K562 (cell line): ENCODE measurements at regions not wholly inside any gene's neighbourhood (a gene's known extent, or its start where the extent isn't known, plus 50 kb on each side); places are given as distances from the start of the nearest gene placed in this dataset.

ENCODE experiments used
- ATAC-seq: fragments of 200-7000 bp; cut with Tn5 transposase; 3 replicates; pipeline ENCODE4 v1.9.1; 2020; ENCODE audit warnings: moderate library complexity
- BruUV-seq: library from RNA; stranded (reverse); fragments of 400-500 nt; replicated peaks from 2 replicates; lab custom pipeline; 2021; lab: Mats Ljungman, UMichigan
- CTCF ChIA-PET: fragments of 300-600 bp; formaldehyde crosslinking; extraction: SDS; loops from one replicate; lab custom pipeline; 2021; ENCODE audit warnings: low intra/inter-chr PET ratio; lab: Yijun Ruan, JAX
- POLR2A ChIA-PET: fragments of 300-600, 350-650 bp; sonication (Branson Sonifier 250); formaldehyde crosslinking; extraction: SDS; loops from one replicate; lab custom pipeline; 2021; ENCODE audit warnings: antibody characterized with exemption, inconsistent platforms; lab: Yijun Ruan, JAX
- DNase-seq, 4 experiments: peaks; one replicate each; pipeline versions ENCODE4 v3.0.0 to v3.0.0-alpha.2; 2011 to 2018; ENCODE audit warnings: low spot score in 3 of 4, mixed read lengths in 3 of 4; ENCODE audit errors: extremely low read depth in 1 of 4
- FAIRE-seq: peaks from 2 replicates; lab custom pipeline; 2011; peaks lifted over from hg19 to GRCh38; lab: Jason Lieb, UNC
- H2AFZ ChIP-seq: 2 replicates; pipeline ENCODE4 v1.6.0; 2011; ENCODE audit warnings: low read depth, low read length, control low read depth, inconsistent platforms
- H3K27ac ChIP-seq: fragments of 200-600 bp; 3 replicates; pipeline ENCODE4 v1.8.0; 2011; ENCODE audit warnings: low read depth, mild to moderate bottlenecking, control low read depth, inconsistent platforms, low read length, moderate library complexity, mixed read lengths; ENCODE audit errors: extremely low read depth
- H3K27me3 ChIP-seq, 2 experiments: fragments of 300-600 bp in 1 of 2; 2 replicates in 1 of 2; 3 replicates in 1 of 2; pipeline versions ENCODE4 v1.6.0 to v1.8.0; 2011; ENCODE audit warnings: inconsistent platforms in 2 of 2, low read length in 2 of 2, mild to moderate bottlenecking in 1 of 2, mixed read lengths in 1 of 2, moderate library complexity in 1 of 2; ENCODE audit not compliant: control insufficient read depth in 2 of 2, insufficient read depth in 2 of 2
- H3K36me3 ChIP-seq: fragments of 300-600 bp; 3 replicates; pipeline ENCODE4 v1.8.0; 2011; ENCODE audit warnings: mild to moderate bottlenecking, low read length, inconsistent platforms; ENCODE audit not compliant: control insufficient read depth, insufficient read depth
- H3K4me1 ChIP-seq, 2 experiments: fragments of 200-600 bp in 1 of 2; replicated peaks in 1 of 2; 2 replicates in 1 of 2; 3 replicates in 1 of 2; pipeline versions ENCODE4 v1.5.1 to v1.8.0; 2011; ENCODE audit warnings: inconsistent platforms in 2 of 2, low read length in 2 of 2, mild to moderate bottlenecking in 1 of 2, mixed read lengths in 1 of 2, moderate library complexity in 1 of 2; ENCODE audit not compliant: control insufficient read depth in 2 of 2, insufficient read depth in 2 of 2
- H3K4me2 ChIP-seq: 2 replicates; pipeline ENCODE4 v1.6.1; 2011; ENCODE audit warnings: low read length, control low read depth, inconsistent platforms, mixed read lengths; ENCODE audit not compliant: insufficient read depth
- H3K4me3 ChIP-seq: fragments of 200-600 bp; sonication (generic), shearing (Covaris generic); 2 replicates; pipeline ENCODE4 v1.5.1; 2016; ENCODE audit warnings: control low read depth, inconsistent platforms
- H3K79me2 ChIP-seq: fragments of 200-600 bp; 3 replicates; pipeline ENCODE4 v1.8.0; 2011; ENCODE audit warnings: low read length, inconsistent platforms; ENCODE audit not compliant: control insufficient read depth, insufficient read depth
- H3K9ac ChIP-seq, 2 experiments: 2 replicates each; pipeline versions ENCODE4 v1.6.0 to v1.6.1; 2011; ENCODE audit warnings: low read depth in 2 of 2, low read length in 2 of 2, control low read depth in 1 of 2, inconsistent platforms in 1 of 2, mild to moderate bottlenecking in 1 of 2, mixed read lengths in 1 of 2; ENCODE audit not compliant: insufficient read depth in 1 of 2
- H3K9me1 ChIP-seq: one replicate; pipeline ENCODE4 v1.6.0; 2011; ENCODE audit warnings: inconsistent platforms, mild to moderate bottlenecking, low read length, moderate library complexity; ENCODE audit not compliant: control insufficient read depth, insufficient read depth
- H3K9me3 ChIP-seq: replicated peaks from 2 replicates; pipeline ENCODE4 v1.5.1; 2011; ENCODE audit warnings: low read depth, low read length, inconsistent platforms; ENCODE audit not compliant: control insufficient read depth, insufficient read depth
- H4K20me1 ChIP-seq: replicated peaks from 2 replicates; pipeline ENCODE4 v1.6.1; 2011; ENCODE audit warnings: low read length, inconsistent platforms, mixed read lengths; ENCODE audit not compliant: control insufficient read depth, insufficient read depth
- ARNT ChIP-seq, 2 experiments: fragments of 450-650 bp; IDR thresholded peaks; 2 replicates each; pipeline ENCODE4 v1.6.1; 2016; ENCODE audit warnings: mild to moderate bottlenecking in 1 of 2
- CEBPB ChIP-seq: fragments of 450-650 bp; IDR thresholded peaks from 2 replicates; pipeline ENCODE4 v1.6.1; 2016; ENCODE audit warnings: missing genetic modification characterization, missing compliant biosample characterization
- DPF2 ChIP-seq: fragments of 450-650 bp; IDR thresholded peaks from 2 replicates; pipeline ENCODE4 v1.6.1; 2016
- FOXA1 ChIP-seq: fragments of 450-650 bp; IDR thresholded peaks from 2 replicates; pipeline ENCODE4 v1.6.1; 2016; ENCODE audit warnings: mild to moderate bottlenecking, borderline replicate concordance
- ILK ChIP-seq: fragments of 450-650 bp; IDR thresholded peaks from 2 replicates; pipeline ENCODE4 v1.6.1; 2016; ENCODE audit warnings: missing genetic modification characterization, low read depth, mild to moderate bottlenecking, missing compliant biosample characterization, moderate library complexity, borderline replicate concordance
- NR2C1 ChIP-seq, 2 experiments: fragments of 450-650 bp; IDR thresholded peaks; 2 replicates each; pipeline ENCODE4 v1.6.1; 2017; ENCODE audit warnings: mild to moderate bottlenecking in 2 of 2, antibody characterized with exemption in 1 of 2, inconsistent platforms in 1 of 2, missing compliant biosample characterization in 1 of 2, missing genetic modification characterization in 1 of 2
- RBBP5 ChIP-seq: fragments of 200-600 bp; sonication (generic); IDR thresholded peaks from 2 replicates; pipeline ENCODE4 v1.6.1; 2012; ENCODE audit warnings: borderline replicate concordance, mild to moderate bottlenecking, low read length, control low read depth, inconsistent platforms; ENCODE audit not compliant: insufficient read depth, poor library complexity, severe bottlenecking
- TSC22D4 ChIP-seq: fragments of 450-650 bp; IDR thresholded peaks from 2 replicates; pipeline ENCODE4 v1.6.1; 2016; ENCODE audit warnings: missing genetic modification characterization, missing biosample characterization, control low read depth
- XRCC5 ChIP-seq: fragments of 200-400 bp; formaldehyde crosslinking; IDR thresholded peaks from 2 replicates; pipeline ENCODE4 v1.6.1; 2017; ENCODE audit warnings: low read depth, mild to moderate bottlenecking, low read length
- ZNF124 ChIP-seq: sonication (generic); formaldehyde crosslinking; IDR thresholded peaks from 2 replicates; pipeline ENCODE4 v1.8.1; 2022; ENCODE audit warnings: missing genetic modification reagents
- ZNF232 ChIP-seq: sonication (generic); formaldehyde crosslinking; IDR thresholded peaks from 2 replicates; pipeline ENCODE4 v1.8.0; 2022; ENCODE audit warnings: mild to moderate bottlenecking, missing genetic modification reagents
- ZNF707 ChIP-seq: fragments of 250-450 bp; sonication (Bioruptor Pico); conservative IDR thresholded peaks from 2 replicates; pipeline ENCODE4 v1.8.0; 2022; ENCODE audit warnings: inconsistent platforms, mild to moderate bottlenecking, moderate library complexity
- WGBS: fragments of 100-300 bp; shearing (Covaris generic); methylation state at CpG from one replicate; pipeline ENCODE4 v1.1.6; 2016; ENCODE audit warnings: low coverage, mixed read lengths; ENCODE audit not compliant: insufficient coverage; ENCODE audit errors: missing lambda C conversion rate; 5-methylcytosine and 5-hydroxymethylcytosine counted together
- in situ Hi-C: fragments of 300-500 bp; cut with MboI; formaldehyde crosslinking; loops from 4 replicates; pipeline ENCODE4 v1.15.0; 2018; ENCODE audit warnings: inconsistent platforms, mixed read lengths
- intact Hi-C: fragments of 100-400 bp; cut with micrococcal nuclease; formaldehyde crosslinking; loops from 2 replicates; pipeline ENCODE4 v1.14.2; 2022
- TF ChIP-seq, protein P1 (sequence below): sonication (generic); formaldehyde crosslinking; IDR thresholded peaks from 2 replicates; pipeline ENCODE4 v1.8.1; 2023; ENCODE audit warnings: mild to moderate bottlenecking, missing genetic modification reagents
- TF ChIP-seq, protein P2 (sequence below): IDR thresholded peaks from 3 replicates; pipeline ENCODE4 v1.6.1; 2011; ENCODE audit warnings: borderline replicate concordance, mild to moderate bottlenecking; ENCODE audit not compliant: insufficient read length, insufficient read depth

DNA sequence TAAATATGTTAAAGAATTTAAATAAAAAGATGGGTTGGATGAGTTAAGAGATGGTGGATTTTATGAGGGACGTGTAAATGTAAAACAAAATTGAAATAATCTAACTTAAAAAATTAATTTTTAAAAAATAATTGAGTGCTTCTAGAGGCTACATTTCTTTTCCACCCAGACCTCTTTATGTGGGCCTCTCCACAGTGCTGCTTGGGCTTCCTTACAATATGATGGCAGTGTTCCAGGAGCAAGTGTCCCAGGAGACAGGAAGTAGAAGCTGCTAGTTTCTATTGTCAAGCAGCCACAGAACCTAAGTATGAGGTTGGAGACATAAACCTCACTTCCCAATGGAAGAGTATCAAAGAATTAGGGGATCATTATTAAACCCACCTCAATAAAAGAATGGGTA, 205.7 kb upstream of the CPHXL start:
- in situ Hi-C loops: no loop called here
- POLR2A ChIA-PET: no interaction called here

DNA sequence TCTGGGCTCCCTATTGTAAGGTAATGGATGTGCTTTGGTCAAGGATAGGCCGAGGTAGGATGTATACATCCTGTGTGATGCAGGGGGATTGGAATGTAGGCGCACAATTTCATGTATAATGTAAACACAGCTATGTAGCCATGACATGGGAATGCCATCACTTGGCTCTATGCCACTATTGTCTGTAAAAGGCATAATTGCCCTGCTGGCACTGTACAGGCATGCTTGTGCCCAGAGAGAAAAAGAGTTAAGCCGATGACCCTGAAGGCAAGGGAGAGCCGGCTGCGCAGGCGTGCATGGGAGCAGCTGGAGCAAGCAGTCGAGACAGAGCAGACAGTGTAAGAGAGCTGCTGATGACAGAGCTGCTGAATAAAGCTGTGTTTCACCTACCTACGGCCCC, 212.5 kb upstream of the CPHXL start:
- no peaks in the 10 kb centered on the region for H3K9me3 ChIP-seq
- POLR2A ChIA-PET: no interaction called here
- H4K20me1 ChIP-seq: no peaks in the 10 kb centered on the region
- no peak for ATAC-seq
- H3K27me3 ChIP-seq: no peaks in the 10 kb centered on the region
- WGBS: 1% methylated on average over 7 of the region's 8 CpGs
- in situ Hi-C loops (no loop called here), intact Hi-C loops (no loop called here)
- H3K27ac ChIP-seq: no peak overlapping the region
- H3K4me3 ChIP-seq: no peak overlapping the region
- no peak overlapping the region for H3K4me2 ChIP-seq
- no TSS peak for BruUV-seq
- CTCF ChIA-PET: no interaction called here
- H3K36me3 ChIP-seq: no peaks in the 10 kb centered on the region
- no peak for DNase-seq
- no peak overlapping the region for H2AFZ ChIP-seq
- no peaks in the 10 kb centered on the region for H3K9me1 ChIP-seq
- FAIRE-seq: no peak
- H3K79me2 ChIP-seq: no peaks in the 10 kb centered on the region
- no peak for TF ChIP-seq ARNT (IDR thresholded peaks at IDR 0.05)
- TF ChIP-seq, protein P1, sequence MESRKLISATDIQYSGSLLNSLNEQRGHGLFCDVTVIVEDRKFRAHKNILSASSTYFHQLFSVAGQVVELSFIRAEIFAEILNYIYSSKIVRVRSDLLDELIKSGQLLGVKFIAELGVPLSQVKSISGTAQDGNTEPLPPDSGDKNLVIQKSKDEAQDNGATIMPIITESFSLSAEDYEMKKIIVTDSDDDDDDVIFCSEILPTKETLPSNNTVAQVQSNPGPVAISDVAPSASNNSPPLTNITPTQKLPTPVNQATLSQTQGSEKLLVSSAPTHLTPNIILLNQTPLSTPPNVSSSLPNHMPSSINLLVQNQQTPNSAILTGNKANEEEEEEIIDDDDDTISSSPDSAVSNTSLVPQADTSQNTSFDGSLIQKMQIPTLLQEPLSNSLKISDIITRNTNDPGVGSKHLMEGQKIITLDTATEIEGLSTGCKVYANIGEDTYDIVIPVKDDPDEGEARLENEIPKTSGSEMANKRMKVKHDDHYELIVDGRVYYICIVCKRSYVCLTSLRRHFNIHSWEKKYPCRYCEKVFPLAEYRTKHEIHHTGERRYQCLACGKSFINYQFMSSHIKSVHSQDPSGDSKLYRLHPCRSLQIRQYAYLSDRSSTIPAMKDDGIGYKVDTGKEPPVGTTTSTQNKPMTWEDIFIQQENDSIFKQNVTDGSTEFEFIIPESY (CRISPR knock-in tag): no peak
- TF ChIP-seq DPF2: no peak
- no peaks in the 10 kb centered on the region for H3K4me1 ChIP-seq
- H3K9ac ChIP-seq: no peak overlapping the region

More for the DNA sequence above, 205.7 kb upstream of the CPHXL start:
- no peak overlapping the region for H2AFZ ChIP-seq
- no peaks in the 10 kb centered on the region for H3K27me3 ChIP-seq
- 0% methylated on average over 1 of the region's 1 CpG for WGBS
- H3K4me3 ChIP-seq: no peak overlapping the region
- TF ChIP-seq, protein P2, sequence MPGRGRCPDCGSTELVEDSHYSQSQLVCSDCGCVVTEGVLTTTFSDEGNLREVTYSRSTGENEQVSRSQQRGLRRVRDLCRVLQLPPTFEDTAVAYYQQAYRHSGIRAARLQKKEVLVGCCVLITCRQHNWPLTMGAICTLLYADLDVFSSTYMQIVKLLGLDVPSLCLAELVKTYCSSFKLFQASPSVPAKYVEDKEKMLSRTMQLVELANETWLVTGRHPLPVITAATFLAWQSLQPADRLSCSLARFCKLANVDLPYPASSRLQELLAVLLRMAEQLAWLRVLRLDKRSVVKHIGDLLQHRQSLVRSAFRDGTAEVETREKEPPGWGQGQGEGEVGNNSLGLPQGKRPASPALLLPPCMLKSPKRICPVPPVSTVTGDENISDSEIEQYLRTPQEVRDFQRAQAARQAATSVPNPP: no peak
- TF ChIP-seq ZNF124 (CRISPR knock-in tag): no peak
- TF ChIP-seq ZNF707 (CRISPR knock-in tag): no peak
- TF ChIP-seq RBBP5: no peak
- no peak for TF ChIP-seq TSC22D4 (tag)
- TF ChIP-seq CEBPB (tag): no peak
- no peak for TF ChIP-seq FOXA1
- TF ChIP-seq ZNF232 (CRISPR knock-in tag): no peak
- TF ChIP-seq ILK: no peak
- no peak for TF ChIP-seq NR2C1 (IDR thresholded peaks at IDR 0.05)
- TF ChIP-seq NR2C1 (tag; IDR thresholded peaks at IDR 0.05): no peak
- TF ChIP-seq XRCC5: no peak
- FAIRE-seq (no peak), DNase-seq (no peak), ATAC-seq (no peak)
- BruUV-seq: no TSS peak
- H4K20me1 ChIP-seq: no peaks in the 10 kb centered on the region
- no peak overlapping the region for H3K9ac ChIP-seq
- no peaks in the 10 kb centered on the region for H3K9me1 ChIP-seq
- no peaks in the 10 kb centered on the region for H3K36me3 ChIP-seq
- H3K4me1 ChIP-seq: no peaks in the 10 kb centered on the region
- H3K27ac ChIP-seq: no peak overlapping the region
- H3K4me2 ChIP-seq: no peak overlapping the region
- H3K79me2 ChIP-seq: no peaks in the 10 kb centered on the region
- CTCF ChIA-PET: no interaction called here
- intact Hi-C loops: no loop called here
- H3K9me3 ChIP-seq: no peaks in the 10 kb centered on the region
